Fibroblast of skin of scalp (primary cell): ENCODE measurements at regions not wholly inside any gene's neighbourhood (a gene's known extent, or its start where the extent isn't known, plus 50 kb on each side); places are given as distances from the start of the nearest gene placed in this dataset.
"Not testable (repeated sequence)": the region's sequence is repeated elsewhere in the genome, so short reads cannot be mapped to it uniquely, and the experiment has no call there.

Experiments used
- DNase-seq: peaks from one replicate; pipeline ENCODE4 v3.0.0-alpha.2; 2013

DNA sequence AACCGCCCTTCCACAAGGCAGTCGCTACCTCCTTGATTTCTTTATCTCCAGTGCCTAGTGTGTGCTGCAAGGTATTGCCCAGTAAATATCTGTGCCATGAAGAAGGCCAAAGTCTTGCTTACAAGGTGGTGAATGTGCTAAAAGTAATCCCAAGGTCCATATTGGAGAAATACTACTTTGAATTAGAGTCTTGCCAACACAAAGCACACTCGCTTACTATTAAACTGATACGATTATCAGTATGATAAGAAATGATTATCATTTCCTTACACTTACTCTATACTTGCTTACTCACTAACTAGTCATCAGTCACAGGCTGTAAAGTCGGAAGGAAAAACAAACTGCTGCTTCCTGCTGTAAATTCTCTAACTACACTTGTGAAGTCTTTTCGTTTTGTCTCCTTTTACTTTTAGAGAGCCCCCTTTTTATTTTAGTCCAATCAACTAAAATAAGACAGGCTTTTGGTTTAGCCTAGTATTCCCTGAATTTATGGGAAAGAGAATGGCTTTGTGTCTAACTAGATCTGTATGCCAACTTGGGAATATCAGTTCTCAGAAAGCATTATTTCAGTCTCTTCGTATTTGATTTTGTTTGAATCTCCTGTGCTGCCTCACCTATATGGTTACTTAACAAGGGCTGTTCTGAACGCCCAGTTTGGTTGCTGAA, 107.1 kb upstream of the TSC22D2 start:
- no peak for DNase-seq

DNA sequence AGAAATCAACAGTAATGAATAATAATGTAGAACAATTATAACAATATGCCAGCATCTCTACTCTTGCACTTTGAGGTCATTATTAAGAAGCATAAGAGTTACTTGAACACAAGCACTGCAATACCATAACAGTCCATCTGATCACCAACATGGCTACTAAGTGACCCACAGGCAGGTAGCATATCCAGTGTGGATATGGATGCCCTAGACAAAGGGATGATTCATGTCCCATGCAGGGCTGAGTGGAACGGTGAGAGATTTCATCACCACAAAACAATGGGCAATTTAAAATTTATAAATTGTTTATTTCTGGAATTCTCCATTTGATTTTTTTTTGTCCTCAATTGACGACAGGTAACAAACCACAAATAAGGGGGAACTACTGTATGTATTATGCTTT, 107.7 kb upstream of the TSC22D2 start:
- no peak for DNase-seq

- DNase-seq: peak; percentile 70
These were observed 108.9 kb upstream of the TSC22D2 start for GRCh38 chr3:150299201-150299600.

GRCh38 chr3:150296966-150297365, 111.1 kb upstream of the TSC22D2 start:
- no peak for DNase-seq

GRCh38 chr3:150296123-150296735, 111.9 kb upstream of the TSC22D2 start:
- DNase-seq: peak; percentile 73

- DNase-seq: peak; percentile 97
These were observed 114.6 kb upstream of the TSC22D2 start for GRCh38 chr3:150293401-150294001.

DNA sequence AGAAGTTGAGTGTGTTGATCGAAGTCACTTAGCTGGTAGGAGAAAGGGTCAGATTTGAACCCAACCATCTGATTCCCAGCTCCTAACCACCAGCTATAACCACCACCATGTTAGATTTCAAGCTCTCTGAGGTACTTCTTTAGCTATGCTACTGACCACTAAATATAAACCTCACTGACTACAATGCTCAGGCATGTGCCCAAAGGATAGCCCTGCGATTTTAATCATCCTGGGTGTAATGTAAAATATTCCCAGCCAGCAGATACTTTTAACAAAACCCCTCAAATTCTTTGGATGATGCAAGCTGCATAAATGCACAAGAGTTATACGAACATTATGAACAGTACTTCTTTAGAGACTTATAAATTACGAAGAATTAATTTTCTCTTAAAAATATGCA, 115.2 kb upstream of the TSC22D2 start:
- DNase-seq: peak; percentile 97

- DNase-seq: peak; percentile 34
These were observed 116.6 kb upstream of the TSC22D2 start for GRCh38 chr3:150291515-150291914.

GRCh38 chr3:150286390-150287147, 121.5 kb upstream of the TSC22D2 start:
- DNase-seq: peak; percentile 36

DNA sequence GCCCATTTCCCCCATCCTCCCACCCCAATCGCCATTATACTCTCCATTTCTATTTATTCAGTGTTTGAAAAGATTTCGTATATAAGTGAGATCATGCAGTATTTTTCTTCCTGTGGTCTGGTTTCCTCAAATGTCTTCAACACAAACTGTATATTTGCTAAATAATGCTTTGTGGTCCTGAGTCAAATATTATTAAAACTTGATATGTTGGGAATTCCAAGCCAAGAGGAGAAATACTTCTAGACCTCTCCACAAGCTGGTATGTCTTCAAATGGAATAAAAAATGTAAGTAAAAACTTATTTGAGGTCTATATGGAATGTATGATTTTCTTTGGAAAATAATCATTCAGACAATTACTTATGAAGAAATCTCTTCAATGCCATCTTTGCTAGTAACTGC, 122.5 kb upstream of the TSC22D2 start:
- peak; percentile 86 for DNase-seq

DNA sequence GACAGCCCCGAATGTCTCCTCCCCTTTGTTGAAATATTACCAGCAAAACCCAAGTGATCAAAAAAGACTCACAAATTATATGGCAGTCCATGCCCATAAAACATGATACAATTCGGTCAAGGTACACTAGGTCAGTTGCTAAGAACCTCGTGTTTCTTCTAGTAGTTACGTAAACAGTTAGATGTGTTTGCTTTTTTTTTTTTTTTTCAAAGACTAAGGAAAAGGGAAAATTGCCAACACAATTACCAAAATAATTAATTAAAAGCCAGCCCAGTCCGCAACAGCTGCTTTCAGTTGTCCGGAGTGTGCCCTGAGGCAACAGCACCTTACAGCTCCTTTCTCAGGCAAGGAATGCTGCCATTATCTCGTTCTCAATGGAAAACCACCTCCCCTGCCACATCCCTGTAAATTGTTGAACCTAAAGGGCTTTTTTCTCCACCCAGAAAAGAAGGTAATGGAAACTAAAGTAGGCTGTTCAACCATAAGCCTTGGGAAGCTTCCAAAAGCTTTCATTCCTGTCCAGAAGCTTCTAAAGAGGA, 129.2 kb upstream of the TSC22D2 start:
- DNase-seq: no peak

DNA sequence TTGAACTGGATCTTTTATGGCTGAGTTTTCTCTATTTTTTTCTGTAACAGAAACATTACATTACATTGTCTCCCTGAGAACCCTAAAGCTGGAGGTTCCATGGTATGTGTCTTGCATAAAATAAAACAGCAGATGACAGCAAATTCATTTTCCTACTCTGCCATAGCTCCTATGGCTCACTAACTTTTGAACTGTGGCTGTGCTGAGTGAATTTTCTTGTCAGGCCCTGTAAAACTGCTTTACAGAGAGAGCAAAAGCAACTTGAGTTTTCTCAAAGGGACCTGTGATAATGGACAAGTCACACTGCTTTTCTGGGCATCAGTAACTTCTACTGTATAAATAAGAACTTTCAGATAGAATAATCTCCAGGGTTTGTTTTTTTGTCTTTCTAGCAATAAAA, 129.9 kb upstream of the TSC22D2 start:
- DNase-seq: peak; percentile 41

DNA sequence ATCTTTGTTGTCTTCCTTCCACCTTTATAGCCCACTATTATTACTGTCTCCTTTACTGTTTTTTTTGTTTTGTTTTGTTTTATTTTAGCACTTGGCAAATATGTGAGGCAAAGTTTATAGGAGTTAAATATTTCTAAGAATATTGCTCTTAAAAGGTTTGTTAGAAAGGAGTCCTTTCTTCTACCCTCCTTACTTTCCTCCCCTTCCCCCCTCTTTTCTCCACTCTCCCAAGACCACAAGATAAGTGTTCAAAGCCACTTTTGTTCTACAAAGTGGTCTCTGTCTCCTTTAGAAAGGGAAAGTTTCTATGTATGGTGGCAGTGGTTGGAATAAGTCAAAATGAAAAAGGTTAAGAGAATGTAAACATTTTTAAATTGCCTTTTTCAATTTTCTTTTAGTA, 130.7 kb upstream of the TSC22D2 start:
- DNase-seq: no peak

GRCh38 chr3:150275941-150276340, 132.2 kb upstream of the TSC22D2 start:
- DNase-seq: peak; percentile 70

- no peak for DNase-seq
These were observed 133.7 kb upstream of the TSC22D2 start for GRCh38 chr3:150274372-150274771.

GRCh38 chr3:150273396-150273795, 134.7 kb upstream of the TSC22D2 start:
- no peak for DNase-seq

GRCh38 chr3:150271591-150271960, 136.5 kb upstream of the TSC22D2 start:
- no peak for DNase-seq

DNA sequence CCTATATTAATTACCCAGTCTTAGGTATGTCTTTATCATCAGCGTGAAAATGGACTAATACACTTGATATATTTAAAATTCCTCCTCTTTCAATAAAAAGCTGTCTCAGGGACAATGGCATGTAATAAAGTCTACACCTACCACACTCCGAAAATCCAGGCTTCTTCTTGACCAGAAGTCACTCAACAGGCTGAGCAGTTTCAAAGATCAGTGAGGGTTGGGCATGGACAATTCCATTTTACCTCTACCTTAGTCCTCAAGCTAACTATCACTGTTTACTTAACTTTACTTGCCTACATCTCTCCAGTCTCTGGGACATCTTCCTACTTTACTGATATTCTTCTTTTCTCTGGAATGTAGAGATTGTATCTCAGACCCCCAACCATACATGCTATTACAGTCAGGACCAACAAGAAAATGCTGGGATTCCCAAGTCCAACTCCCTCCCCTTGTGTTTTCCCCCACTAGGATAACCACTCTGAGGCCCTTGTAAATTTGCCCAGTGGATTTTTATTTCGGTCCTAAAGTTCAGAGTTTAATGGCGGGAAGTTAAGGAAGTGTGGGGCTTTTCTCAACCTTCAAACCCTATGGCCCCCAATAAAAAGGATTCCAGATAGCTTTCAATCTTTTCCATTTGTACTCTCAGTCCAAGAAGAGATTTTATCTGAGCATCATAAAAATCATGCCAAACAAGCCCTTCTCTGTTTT, 137.1 kb upstream of the TSC22D2 start:
- DNase-seq: no peak

DNA sequence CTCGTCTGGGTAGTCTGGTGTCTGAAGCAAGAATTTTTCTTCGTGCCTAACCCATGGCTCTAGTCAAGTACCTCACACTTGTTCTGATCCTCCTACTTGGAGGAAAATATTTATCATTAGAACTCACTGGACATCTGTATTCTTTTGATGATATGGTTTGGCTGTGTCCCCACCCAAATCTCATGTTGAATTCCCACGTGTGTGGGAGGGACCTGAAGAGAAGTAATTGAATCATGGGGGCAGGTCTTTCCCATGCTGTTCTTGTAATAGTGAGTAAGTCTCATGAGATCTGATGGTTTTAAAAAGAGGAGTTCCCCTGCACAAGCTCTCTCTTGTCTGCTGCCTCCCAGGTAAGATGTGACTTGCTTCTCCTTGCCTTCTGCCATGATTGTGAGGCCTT, 137.7 kb upstream of the TSC22D2 start:
- not testable (repeated sequence) for DNase-seq

- DNase-seq: no peak
These were observed 138.6 kb upstream of the TSC22D2 start for GRCh38 chr3:150269526-150269925.

GRCh38 chr3:150268426-150269391, 139.4 kb upstream of the TSC22D2 start:
- DNase-seq: no peak
